LoVo (cell line): ENCODE measurements at regions not wholly inside any gene's neighbourhood (a gene's known extent, or its start where the extent isn't known, plus 50 kb on each side); places are given as distances from the start of the nearest gene placed in this dataset.

Experiments
- DNase-seq: peaks from one replicate; pipeline ENCODE4 v3.0.0-alpha.2; 2016; ENCODE audit warnings: low spot score

GRCh38 chr2:144078802-144079724, 440.9 kb downstream of the ZEB2 start:
- no peak for DNase-seq

- DNase-seq = no peak
Measured at GRCh38 chr2:144078106-144078505, 441.8 kb downstream of the ZEB2 start.

GRCh38 chr2:144074450-144074849, 445.5 kb downstream of the ZEB2 start:
- no peak for DNase-seq

GRCh38 chr2:144071461-144071860, 448.5 kb downstream of the ZEB2 start:
- DNase-seq = no peak

- DNase-seq = no peak
Measured at GRCh38 chr2:144067506-144067905, 452.4 kb downstream of the ZEB2 start.

- no peak for DNase-seq
Measured at GRCh38 chr2:144063602-144064001, 456.3 kb downstream of the ZEB2 start.

- DNase-seq = no peak
Measured at GRCh38 chr2:144054911-144055310, 465.0 kb downstream of the ZEB2 start.

- no peak for DNase-seq
Measured at GRCh38 chr2:144052083-144052482, 467.8 kb downstream of the ZEB2 start.

- no peak for DNase-seq
Measured at GRCh38 chr2:144049137-144049536, 470.8 kb downstream of the ZEB2 start.

- DNase-seq = no peak
Measured at GRCh38 chr2:144048631-144049060, 471.3 kb downstream of the ZEB2 start.

GRCh38 chr2:144042751-144043150, 477.2 kb downstream of the ZEB2 start:
- no peak for DNase-seq

GRCh38 chr2:144041612-144042011, 478.3 kb downstream of the ZEB2 start:
- no peak for DNase-seq

- DNase-seq = no peak
Measured at GRCh38 chr2:144040834-144041233, 479.1 kb downstream of the ZEB2 start.

GRCh38 chr2:144032566-144032965, 487.4 kb downstream of the ZEB2 start:
- DNase-seq = no peak

GRCh38 chr2:144030791-144031190, 489.1 kb downstream of the ZEB2 start:
- no peak for DNase-seq

- DNase-seq = no peak
Measured at GRCh38 chr2:144027593-144027992, 492.3 kb downstream of the ZEB2 start.

- no peak for DNase-seq
Measured at GRCh38 chr2:144026753-144027152, 493.2 kb downstream of the ZEB2 start.

- DNase-seq = no peak
Measured at GRCh38 chr2:144020047-144020446, 499.9 kb downstream of the ZEB2 start.

- DNase-seq = no peak
Measured at GRCh38 chr2:144015655-144016245, 504.2 kb downstream of the ZEB2 start.

- no peak for DNase-seq
Measured at GRCh38 chr2:144015036-144015435, 504.9 kb downstream of the ZEB2 start.

GRCh38 chr2:144014103-144014502, 505.8 kb downstream of the ZEB2 start:
- DNase-seq = no peak

GRCh38 chr2:144012304-144012703, 507.6 kb downstream of the ZEB2 start:
- no peak for DNase-seq

- no peak for DNase-seq
Measured at GRCh38 chr2:144011553-144011952, 508.4 kb downstream of the ZEB2 start.

GRCh38 chr2:144011098-144011497, 508.8 kb downstream of the ZEB2 start:
- no peak for DNase-seq
